KMS-11 (cell line): ENCODE measurements at regions not wholly inside any gene's neighbourhood (a gene's known extent, or its start where the extent isn't known, plus 50 kb on each side); places are given as distances from the start of the nearest gene placed in this dataset.

Experiments used
- H2AFZ ChIP-seq: fragments of 200-600 bp; sonication (generic); 2 replicates; pipeline ENCODE4 v1.6.1; 2016; ENCODE audit warnings: antibody characterized with exemption, mixed run types, low read depth
- H3K27ac ChIP-seq: fragments of 200-600 bp; sonication (generic); 2 replicates; pipeline ENCODE4 v1.6.1; 2016; ENCODE audit warnings: mild to moderate bottlenecking, mixed run types
- H3K27me3 ChIP-seq: fragments of 200-600 bp; sonication (generic); 2 replicates; pipeline ENCODE4 v1.6.1; 2017; ENCODE audit warnings: mild to moderate bottlenecking, low read depth, mixed run types, moderate library complexity; ENCODE audit not compliant: insufficient read depth
- H3K36me3 ChIP-seq: fragments of 200-600 bp; sonication (generic); 2 replicates; pipeline ENCODE4 v1.6.1; 2017; ENCODE audit warnings: mild to moderate bottlenecking, mixed run types; ENCODE audit not compliant: insufficient read depth
- H3K4me1 ChIP-seq: fragments of 200-600 bp; sonication (generic); 2 replicates; pipeline ENCODE4 v1.6.1; 2016; ENCODE audit warnings: mild to moderate bottlenecking, low read depth, mixed run types; ENCODE audit not compliant: poor library complexity, severe bottlenecking
- H3K4me2 ChIP-seq: fragments of 200-600 bp; sonication (generic); 2 replicates; pipeline ENCODE4 v1.7.0; 2016; ENCODE audit warnings: mild to moderate bottlenecking, mixed run types
- H3K4me3 ChIP-seq: fragments of 200-600 bp; sonication (generic); IDR thresholded peaks from 2 replicates; pipeline ENCODE4 v1.6.1; 2017; ENCODE audit warnings: low read depth, low read length, mixed read lengths; ENCODE audit not compliant: insufficient read depth
- H3K79me2 ChIP-seq: fragments of 200-600 bp; sonication (generic); 2 replicates; pipeline ENCODE4 v1.6.1; 2016; ENCODE audit warnings: low read depth, mixed run types; ENCODE audit not compliant: insufficient read depth
- H3K9ac ChIP-seq: fragments of 200-600 bp; sonication (generic); 2 replicates; pipeline ENCODE4 v1.6.1; 2016; ENCODE audit warnings: mild to moderate bottlenecking, mixed run types
- H4K20me1 ChIP-seq: fragments of 200-600 bp; sonication (generic); 2 replicates; pipeline ENCODE4 v1.6.1; 2016; ENCODE audit warnings: mild to moderate bottlenecking, mixed run types; ENCODE audit not compliant: insufficient read depth
- CTCF ChIP-seq: fragments of 200-600 bp; sonication (generic); conservative IDR thresholded peaks from 2 replicates; pipeline ENCODE4 v1.6.1; 2017; ENCODE audit warnings: low read depth, mild to moderate bottlenecking, antibody characterized with exemption, low read length, moderate library complexity, mixed read lengths

GRCh38 chr3:182257361-182257760, 535.9 kb upstream of the ATP11B start:
- H4K20me1 ChIP-seq: no peaks in the 10 kb centered on the region

GRCh38 chr3:182258538-182259177, 534.6 kb upstream of the ATP11B start:
- Histone ChIP-seq H2AFZ (no peak overlapping the region), H3K27me3 (no peaks in the 10 kb centered on the region), H3K4me2 (0 out of 2 replicates have a peak overlapping the region, but pooled peaks have one; percentile 4), H3K27ac (no peak overlapping the region), H3K9ac (no peak overlapping the region), H4K20me1 (no peaks in the 10 kb centered on the region), H3K79me2 (no peaks in the 10 kb centered on the region), H3K4me3 (no peak overlapping the region), H3K4me1 (peaks cover 9% of the 10 kb centered on the region), H3K36me3 (no peaks in the 10 kb centered on the region)
- peak; percentile 72 for TF ChIP-seq CTCF

More at GRCh38 chr3:182257361-182257760, 535.9 kb upstream of the ATP11B start:
- H3K36me3 ChIP-seq: no peaks in the 10 kb centered on the region
- H2AFZ ChIP-seq: no peak overlapping the region
- H3K27ac ChIP-seq: no peak overlapping the region
- H3K4me3 ChIP-seq: no peak overlapping the region
- TF ChIP-seq CTCF: no peak
- no peaks in the 10 kb centered on the region for H3K27me3 ChIP-seq
- H3K9ac ChIP-seq: no peak overlapping the region
- H3K79me2 ChIP-seq: no peaks in the 10 kb centered on the region
- H3K4me2 ChIP-seq: no peak overlapping the region
- H3K4me1 ChIP-seq: peaks cover 9% of the 10 kb centered on the region

GRCh38 chr3:182259579-182259978, 533.7 kb upstream of the ATP11B start:
- Histone ChIP-seq H3K36me3 (no peaks in the 10 kb centered on the region), H3K4me2 (no peak overlapping the region), H3K9ac (no peak overlapping the region), H3K27ac (no peak overlapping the region), H3K4me1 (peaks cover 9% of the 10 kb centered on the region), H2AFZ (no peak overlapping the region), H3K4me3 (no peak overlapping the region), H3K79me2 (no peaks in the 10 kb centered on the region), H4K20me1 (no peaks in the 10 kb centered on the region), H3K27me3 (no peaks in the 10 kb centered on the region)
- no peak for TF ChIP-seq CTCF

- H3K36me3 ChIP-seq: no peaks in the 10 kb centered on the region
- H3K4me2 ChIP-seq: no peak overlapping the region
- H2AFZ ChIP-seq: no peak overlapping the region
- no peak overlapping the region for H3K4me3 ChIP-seq
- H4K20me1 ChIP-seq: no peaks in the 10 kb centered on the region
- H3K27ac ChIP-seq: no peak overlapping the region
- H3K79me2 ChIP-seq: no peaks in the 10 kb centered on the region
- peaks cover 9% of the 10 kb centered on the region for H3K4me1 ChIP-seq
- no peak for TF ChIP-seq CTCF
- no peak overlapping the region for H3K9ac ChIP-seq
- no peaks in the 10 kb centered on the region for H3K27me3 ChIP-seq
Measured at GRCh38 chr3:182261041-182261440, 532.3 kb upstream of the ATP11B start.
